22Rv1 (cell line): ENCODE measurements at regions not wholly inside any gene's neighbourhood (a gene's known extent, or its start where the extent isn't known, plus 50 kb on each side); places are given as distances from the start of the nearest gene placed in this dataset.

Experiments
- ZFX ChIP-seq: fragments of 450-650 bp; IDR thresholded peaks from 2 replicates; pipeline ENCODE4 v1.6.1; 2017; ENCODE audit warnings: antibody characterized with exemption, borderline replicate concordance
- TF ChIP-seq, protein P1 (sequence below): fragments of 450-650 bp; IDR thresholded peaks from 2 replicates; pipeline ENCODE4 v1.5.1; 2017; ENCODE audit warnings: mild to moderate bottlenecking

DNA sequence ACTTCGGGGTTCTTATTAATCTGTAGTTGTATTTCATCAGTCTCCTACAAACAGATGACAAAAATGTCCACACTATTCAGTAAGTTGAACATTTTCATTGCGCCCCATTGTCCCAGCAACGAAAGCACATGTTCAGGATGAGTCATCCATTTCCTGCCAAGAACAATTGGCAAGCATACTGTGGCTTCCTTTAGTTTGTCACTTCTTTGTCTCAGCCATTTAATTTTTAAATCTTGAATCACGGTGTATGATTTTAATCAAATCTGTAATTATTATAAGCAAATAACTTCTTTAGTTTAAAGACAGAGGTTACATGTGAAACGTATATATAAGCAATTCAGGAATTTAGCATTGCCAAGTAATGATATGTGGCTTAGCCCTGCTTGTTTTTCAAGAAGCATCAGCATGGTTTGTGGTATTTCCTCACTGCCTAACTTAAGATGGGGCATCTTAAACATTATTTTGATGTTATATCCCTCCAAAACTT is 211.3 kb upstream of the KRR1 start:
- TF ChIP-seq, protein P1, sequence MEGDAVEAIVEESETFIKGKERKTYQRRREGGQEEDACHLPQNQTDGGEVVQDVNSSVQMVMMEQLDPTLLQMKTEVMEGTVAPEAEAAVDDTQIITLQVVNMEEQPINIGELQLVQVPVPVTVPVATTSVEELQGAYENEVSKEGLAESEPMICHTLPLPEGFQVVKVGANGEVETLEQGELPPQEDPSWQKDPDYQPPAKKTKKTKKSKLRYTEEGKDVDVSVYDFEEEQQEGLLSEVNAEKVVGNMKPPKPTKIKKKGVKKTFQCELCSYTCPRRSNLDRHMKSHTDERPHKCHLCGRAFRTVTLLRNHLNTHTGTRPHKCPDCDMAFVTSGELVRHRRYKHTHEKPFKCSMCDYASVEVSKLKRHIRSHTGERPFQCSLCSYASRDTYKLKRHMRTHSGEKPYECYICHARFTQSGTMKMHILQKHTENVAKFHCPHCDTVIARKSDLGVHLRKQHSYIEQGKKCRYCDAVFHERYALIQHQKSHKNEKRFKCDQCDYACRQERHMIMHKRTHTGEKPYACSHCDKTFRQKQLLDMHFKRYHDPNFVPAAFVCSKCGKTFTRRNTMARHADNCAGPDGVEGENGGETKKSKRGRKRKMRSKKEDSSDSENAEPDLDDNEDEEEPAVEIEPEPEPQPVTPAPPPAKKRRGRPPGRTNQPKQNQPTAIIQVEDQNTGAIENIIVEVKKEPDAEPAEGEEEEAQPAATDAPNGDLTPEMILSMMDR: no peak
- no peak for TF ChIP-seq ZFX
